SK-N-SH (cell line): ENCODE measurements at regions not wholly inside any gene's neighbourhood (a gene's known extent, or its start where the extent isn't known, plus 50 kb on each side); places are given as distances from the start of the nearest gene placed in this dataset.

Experiments
- EZH2phosphoT487 ChIP-seq: fragments of 200-600 bp; sonication (generic); IDR thresholded peaks from 2 replicates; pipeline ENCODE4 v1.6.1; 2017; ENCODE audit warnings: low read depth, mixed run types, mild to moderate bottlenecking, antibody characterized with exemption, moderate library complexity, borderline replicate concordance
- GABPA ChIP-seq: IDR thresholded peaks from 2 replicates; pipeline ENCODE4 v1.4.0; 2012; ENCODE audit warnings: low read depth, mild to moderate bottlenecking
- IRF3 ChIP-seq: fragments of 150-350 bp; IDR thresholded peaks from 2 replicates; pipeline ENCODE4 v1.6.1; 2016; ENCODE audit warnings: mild to moderate bottlenecking, low read depth, low read length
- MXI1 ChIP-seq: IDR thresholded peaks from 2 replicates; pipeline ENCODE4 v1.6.1; 2012; ENCODE audit warnings: mild to moderate bottlenecking, low read depth, low read length, improper control_type of control experiment
- RCOR1 ChIP-seq: fragments of 150-350 bp; IDR thresholded peaks from 2 replicates; pipeline ENCODE4 v1.6.1; 2017; ENCODE audit warnings: antibody characterized with exemption, low read length
- REST ChIP-seq: IDR thresholded peaks from 2 replicates; pipeline ENCODE4 v1.6.1; 2012; ENCODE audit warnings: mild to moderate bottlenecking, low read depth, low read length, moderate library complexity
- SIN3A ChIP-seq: IDR thresholded peaks from 2 replicates; pipeline ENCODE4 v1.6.1; 2012; ENCODE audit warnings: low read depth, mild to moderate bottlenecking, low read length, moderate library complexity, borderline replicate concordance
- TF ChIP-seq, protein P1 (sequence below): fragments of 200-600 bp; sonication (generic); IDR thresholded peaks from 2 replicates; pipeline ENCODE4 v1.6.1; 2017; ENCODE audit warnings: antibody characterized with exemption, mild to moderate bottlenecking, moderate library complexity

DNA sequence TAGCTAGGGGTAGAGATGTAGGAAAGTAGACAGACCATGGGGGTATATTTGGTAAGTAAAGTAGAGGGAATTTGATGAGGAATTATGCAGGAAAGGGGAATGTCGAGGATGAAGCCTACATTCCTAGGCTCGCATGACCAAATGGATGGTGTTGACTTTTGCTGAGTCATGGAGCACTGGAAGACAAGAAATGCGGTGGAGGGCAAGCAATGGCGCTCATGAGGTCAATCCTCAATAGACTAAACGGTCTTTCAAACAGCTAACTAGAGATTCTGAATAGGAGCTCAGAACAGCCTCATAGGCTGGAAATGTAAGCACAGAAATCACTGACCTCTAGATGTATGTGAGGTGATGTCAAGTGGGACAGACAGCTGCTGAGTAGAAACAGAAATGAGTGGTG is 50.7 kb upstream of the FST start:
- no peak for TF ChIP-seq GABPA
- no peak for TF ChIP-seq MXI1
- TF ChIP-seq, protein P1, sequence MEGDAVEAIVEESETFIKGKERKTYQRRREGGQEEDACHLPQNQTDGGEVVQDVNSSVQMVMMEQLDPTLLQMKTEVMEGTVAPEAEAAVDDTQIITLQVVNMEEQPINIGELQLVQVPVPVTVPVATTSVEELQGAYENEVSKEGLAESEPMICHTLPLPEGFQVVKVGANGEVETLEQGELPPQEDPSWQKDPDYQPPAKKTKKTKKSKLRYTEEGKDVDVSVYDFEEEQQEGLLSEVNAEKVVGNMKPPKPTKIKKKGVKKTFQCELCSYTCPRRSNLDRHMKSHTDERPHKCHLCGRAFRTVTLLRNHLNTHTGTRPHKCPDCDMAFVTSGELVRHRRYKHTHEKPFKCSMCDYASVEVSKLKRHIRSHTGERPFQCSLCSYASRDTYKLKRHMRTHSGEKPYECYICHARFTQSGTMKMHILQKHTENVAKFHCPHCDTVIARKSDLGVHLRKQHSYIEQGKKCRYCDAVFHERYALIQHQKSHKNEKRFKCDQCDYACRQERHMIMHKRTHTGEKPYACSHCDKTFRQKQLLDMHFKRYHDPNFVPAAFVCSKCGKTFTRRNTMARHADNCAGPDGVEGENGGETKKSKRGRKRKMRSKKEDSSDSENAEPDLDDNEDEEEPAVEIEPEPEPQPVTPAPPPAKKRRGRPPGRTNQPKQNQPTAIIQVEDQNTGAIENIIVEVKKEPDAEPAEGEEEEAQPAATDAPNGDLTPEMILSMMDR = no peak
- TF ChIP-seq REST = no peak
- TF ChIP-seq EZH2phosphoT487 = no peak
- TF ChIP-seq RCOR1 = no peak
- no peak for TF ChIP-seq IRF3
- no peak for TF ChIP-seq SIN3A
